CD4-positive, alpha-beta T cell treated with Interleukin-1 beta for 1 hour (primary cell): ENCODE measurements at regions not wholly inside any gene's neighbourhood (a gene's known extent, or its start where the extent isn't known, plus 50 kb on each side); places are given as distances from the start of the nearest gene placed in this dataset.

Experiments used
- DNase-seq, 2 donors: peaks; one replicate each; pipeline ENCODE4 v3.0.0-alpha.2; 2020 to 2022

GRCh38 chr11:128254941-128255340 lies 332.4 kb downstream of the ETS1 start:
- DNase-seq: no peak

DNA sequence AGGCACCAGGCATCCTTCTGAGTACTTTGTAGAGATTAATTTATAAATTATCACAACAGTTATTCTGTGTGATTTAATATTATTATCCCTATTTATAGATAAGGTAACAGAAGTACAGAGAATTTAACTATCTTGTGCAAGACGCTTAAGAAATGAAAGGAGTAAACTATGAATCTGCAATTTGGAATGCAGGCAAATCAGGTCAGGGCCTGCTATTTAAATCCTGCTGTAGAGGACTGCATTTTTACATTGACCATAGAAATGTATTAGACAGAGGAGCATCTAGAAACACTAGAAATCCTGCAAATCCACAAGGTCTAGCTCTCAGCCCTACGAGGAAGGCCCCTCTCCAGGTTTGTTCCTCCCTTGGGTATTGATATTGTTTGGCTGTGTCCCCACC lies 336.2 kb downstream of the ETS1 start:
- DNase-seq: no peak

- DNase-seq: no peak
Observed at GRCh38 chr11:128250482-128250881, 336.9 kb downstream of the ETS1 start.

GRCh38 chr11:128246810-128247594 lies 340.4 kb downstream of the ETS1 start:
- DNase-seq: no peak

DNA sequence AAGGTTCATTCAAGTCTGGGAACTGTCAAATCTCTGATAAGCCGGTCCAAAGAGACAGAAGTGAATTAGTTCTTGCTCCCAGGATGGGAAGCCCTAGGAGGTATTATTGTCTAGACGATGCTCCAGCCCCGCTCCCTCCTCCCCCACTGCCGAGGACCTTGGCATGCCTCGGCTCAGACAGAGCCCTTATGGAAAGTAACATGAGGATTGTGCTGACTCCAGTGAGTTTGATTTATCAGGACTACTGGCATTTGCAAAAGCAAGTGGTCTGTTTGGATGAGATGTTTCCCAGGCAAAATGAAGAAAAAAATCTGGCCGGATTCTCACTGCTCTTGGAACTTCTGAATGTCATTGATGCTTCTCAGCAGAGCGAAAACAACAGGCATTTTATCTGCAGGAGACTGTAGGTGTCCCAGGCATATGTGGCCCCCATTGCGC lies 341.0 kb downstream of the ETS1 start:
- DNase-seq: no peak

DNA sequence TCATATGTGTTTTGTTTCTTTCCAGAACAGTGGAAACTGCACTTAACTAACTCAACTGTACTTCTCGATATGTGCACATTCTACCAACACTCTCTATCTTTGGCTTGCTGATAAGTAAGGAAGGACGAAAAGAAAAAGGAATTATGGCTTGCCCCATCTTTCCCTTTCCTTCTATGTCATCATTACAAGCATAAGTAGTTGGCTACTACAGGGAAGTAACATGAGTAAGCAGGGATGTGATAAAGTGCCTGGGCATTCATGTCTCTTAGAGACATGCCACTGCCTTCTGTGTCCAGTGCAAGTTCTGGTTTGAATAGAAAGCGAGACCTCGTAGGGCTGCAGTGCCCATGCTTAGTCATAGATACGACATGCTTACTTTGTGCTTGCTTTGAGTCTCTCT lies 342.5 kb downstream of the ETS1 start:
- no peak for DNase-seq

DNA sequence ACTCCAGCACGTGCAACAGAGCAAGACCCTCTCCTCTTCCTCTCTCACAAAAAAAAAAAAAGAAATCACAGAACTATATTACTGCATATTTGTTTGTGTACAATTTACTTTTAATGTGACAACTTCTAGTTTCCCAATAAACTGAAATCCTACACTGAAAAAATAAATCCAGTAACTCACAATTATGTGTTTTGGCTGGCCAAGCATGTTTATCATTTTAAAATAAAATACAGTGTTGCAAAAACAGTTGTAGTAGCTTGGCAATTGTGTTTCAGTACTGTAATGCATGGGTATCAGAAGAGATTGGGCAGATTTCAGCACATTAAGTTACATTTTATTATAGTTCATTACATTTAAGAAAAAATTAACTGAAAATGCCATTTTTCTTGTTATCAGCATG lies 344.9 kb downstream of the ETS1 start:
- no peak for DNase-seq

DNA sequence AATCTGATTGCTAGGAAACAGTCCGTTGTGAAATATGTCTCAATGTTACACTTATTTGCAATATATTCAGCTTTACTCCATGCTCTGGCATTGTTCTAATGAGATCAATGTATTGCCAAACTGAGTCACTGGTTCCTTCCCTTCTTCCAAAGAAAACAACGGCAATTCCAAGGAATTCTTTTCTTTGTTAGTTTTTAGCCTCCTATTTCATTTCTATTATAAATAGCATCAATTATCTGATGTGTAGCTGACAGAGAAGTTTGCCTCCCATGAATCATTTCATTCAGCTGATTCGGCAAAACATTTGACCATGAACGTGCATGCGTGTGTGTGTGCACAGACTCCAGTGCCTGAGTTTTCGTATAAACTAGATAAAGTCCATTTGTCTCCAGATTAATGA lies 346.8 kb downstream of the ETS1 start:
- DNase-seq: no peak

GRCh38 chr11:128239306-128239705 lies 348.1 kb downstream of the ETS1 start:
- no peak for DNase-seq

DNA sequence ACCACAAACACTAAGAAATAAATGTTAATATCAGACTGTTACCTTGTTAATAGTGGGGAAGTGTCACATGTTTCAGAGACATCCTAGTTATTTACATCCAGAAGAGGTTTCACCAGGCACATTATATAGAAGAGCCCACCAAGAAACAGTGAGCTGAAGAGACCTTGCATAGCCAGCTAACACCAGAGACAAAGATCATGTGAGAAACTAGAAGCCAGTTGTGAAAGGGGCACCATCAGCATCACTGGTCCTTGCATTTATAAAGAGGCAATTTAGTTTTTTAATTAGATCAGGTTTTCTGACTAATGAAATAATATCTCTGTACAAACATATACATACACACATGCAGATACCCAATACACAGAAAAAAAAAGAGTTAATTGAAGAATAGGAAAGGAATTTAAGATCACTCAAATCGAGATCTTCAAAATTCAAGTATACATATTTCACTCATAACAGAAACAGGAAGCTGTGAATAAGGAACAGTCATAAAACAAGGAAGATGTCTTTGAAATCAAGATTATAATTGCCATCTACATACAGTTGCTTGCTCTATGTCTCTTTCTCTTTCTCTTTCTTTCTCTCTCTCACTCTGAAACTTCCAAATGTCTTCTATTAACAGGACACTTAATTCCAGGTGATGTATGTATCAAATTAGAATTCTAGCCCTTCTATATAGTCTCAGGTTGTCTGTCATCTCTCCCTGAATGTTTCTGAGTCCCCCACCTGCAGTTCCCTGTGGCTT lies 348.7 kb downstream of the ETS1 start:
- DNase-seq: no peak

GRCh38 chr11:128236506-128237498 lies 350.6 kb downstream of the ETS1 start:
- DNase-seq: no peak

DNA sequence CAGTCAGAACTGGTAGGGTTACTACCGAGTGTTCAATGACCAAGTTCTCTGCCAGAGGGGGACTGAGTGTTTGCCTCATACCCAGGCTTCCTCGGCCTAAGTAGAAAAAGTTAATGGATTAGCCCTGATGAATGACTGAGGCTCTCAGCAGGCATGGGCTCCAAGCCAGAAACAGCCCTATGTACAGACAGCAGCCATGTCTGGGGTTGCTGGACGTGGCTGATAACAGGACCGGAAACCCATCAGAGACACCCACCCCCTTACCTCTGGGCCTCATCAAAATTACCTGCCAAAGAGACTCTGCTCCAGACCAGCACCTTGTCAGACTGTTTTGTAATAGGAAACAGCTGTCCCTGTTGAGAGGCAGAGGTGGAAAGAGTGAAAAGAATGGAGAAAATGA lies 351.4 kb downstream of the ETS1 start:
- DNase-seq: no peak

- no peak for DNase-seq
Observed at GRCh38 chr11:128235426-128235825, 351.9 kb downstream of the ETS1 start.

- DNase-seq: no peak
Observed at GRCh38 chr11:128234143-128234542, 353.2 kb downstream of the ETS1 start.

- no peak for DNase-seq
Observed at GRCh38 chr11:128232588-128232987, 354.8 kb downstream of the ETS1 start.

DNA sequence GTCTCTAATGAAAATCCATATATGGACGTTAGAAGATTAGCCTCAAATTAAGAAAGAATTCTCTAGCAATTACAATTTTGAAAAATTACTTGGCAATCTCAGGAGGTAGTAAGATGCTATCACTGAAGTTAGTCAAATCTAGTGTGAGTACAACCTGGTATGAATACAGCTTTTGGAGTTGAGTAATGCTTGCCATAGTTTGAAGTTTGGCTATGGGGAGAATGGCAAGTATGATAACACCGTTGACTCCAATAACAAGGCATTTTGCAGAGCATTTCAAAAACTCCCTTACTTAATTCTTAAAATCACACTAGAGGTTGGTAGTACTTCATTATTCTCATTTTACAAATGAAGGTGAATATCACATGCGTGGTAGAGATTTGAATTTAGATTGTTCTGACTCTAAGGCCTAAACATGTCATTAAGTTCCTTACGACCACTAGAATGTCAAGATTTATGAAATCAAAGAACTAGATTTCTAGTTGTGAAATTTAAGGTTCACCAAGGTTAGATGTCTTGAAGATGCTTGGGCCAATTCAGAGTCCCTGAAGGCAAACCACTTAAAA lies 355.4 kb downstream of the ETS1 start:
- DNase-seq: no peak

DNA sequence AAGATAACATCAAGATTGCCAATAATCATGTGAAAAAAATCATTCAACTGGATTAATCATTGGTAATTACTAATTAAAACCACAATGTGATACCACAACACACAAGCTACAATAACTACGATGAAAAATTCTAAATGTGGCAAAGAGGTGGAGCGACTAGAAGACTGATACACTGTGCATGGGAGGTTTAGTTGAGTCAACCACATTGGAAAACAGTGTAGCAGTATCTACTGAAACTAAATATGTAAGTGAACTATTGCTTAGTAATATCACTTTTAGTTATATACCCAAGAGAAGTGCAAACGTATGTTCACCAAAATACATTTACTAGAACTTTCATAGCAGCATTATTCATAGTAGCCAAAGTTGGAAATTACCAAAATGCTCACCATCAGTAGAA lies 359.9 kb downstream of the ETS1 start:
- DNase-seq: no peak

DNA sequence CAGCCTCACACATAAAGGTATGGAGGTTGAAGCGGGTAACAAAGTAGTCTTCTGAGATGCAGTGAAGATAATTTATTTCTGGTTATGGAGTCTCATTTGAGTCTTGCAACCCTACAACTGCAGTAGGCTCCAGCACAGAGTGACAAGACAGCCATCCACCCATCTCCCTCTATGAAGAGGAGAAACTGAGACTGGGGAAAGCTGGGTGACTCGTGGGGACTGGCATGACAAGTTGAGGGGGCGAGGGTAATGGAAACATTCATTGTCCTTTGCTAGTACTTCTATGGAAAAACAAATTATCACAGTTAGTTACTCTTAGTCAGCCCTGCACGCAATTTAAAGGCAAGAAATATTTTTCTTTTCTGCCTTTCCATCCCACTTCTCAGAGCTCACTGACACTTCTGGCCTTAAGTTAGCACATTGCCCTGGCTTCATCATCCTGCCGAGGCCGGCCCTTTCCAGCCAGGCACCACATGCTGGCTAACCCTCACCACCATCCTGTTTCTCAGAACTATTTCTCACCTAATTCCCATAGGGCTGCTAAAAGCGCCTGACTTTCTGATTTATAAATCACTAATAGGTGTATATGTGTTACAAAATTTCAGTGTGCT lies 361.1 kb downstream of the ETS1 start:
- no peak for DNase-seq

- DNase-seq: no peak
Observed at GRCh38 chr11:128222245-128222884, 365.0 kb downstream of the ETS1 start.

DNA sequence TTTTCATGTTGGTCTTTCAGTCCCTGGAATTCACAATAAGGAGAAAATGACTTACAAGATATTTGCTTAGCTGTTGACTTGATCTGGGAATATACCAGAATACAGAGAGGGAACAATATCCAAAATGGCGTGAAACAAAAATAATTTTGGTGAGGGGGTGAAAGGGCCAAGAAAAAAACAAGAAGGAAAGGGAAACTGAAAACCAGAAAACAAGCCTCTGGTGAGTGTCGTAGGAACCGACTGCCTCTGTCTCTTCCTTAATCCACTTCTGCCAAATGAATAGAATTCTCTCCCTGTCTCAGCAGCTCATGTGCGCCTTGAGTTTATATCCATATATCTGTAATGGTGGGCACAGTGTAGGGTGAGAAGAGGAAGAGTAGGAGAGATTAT lies 367.6 kb downstream of the ETS1 start:
- DNase-seq: no peak

- no peak for DNase-seq
Observed at GRCh38 chr11:128216198-128216597, 371.2 kb downstream of the ETS1 start.
